HG02623 (cell line): ENCODE measurements at regions not wholly inside any gene's neighbourhood (a gene's known extent, or its start where the extent isn't known, plus 50 kb on each side); places are given as distances from the start of the nearest gene placed in this dataset.
A peak's percentile ranks its signal among the peaks of the same experiment; 100 is the strongest.

Experiments used
- ATAC-seq: cut with Tn5 transposase; IDR thresholded peaks from one replicate; pipeline ENCODE4 v1.9.1; 2021; ENCODE audit warnings: moderate library complexity; ENCODE audit not compliant: unreplicated experiment

DNA sequence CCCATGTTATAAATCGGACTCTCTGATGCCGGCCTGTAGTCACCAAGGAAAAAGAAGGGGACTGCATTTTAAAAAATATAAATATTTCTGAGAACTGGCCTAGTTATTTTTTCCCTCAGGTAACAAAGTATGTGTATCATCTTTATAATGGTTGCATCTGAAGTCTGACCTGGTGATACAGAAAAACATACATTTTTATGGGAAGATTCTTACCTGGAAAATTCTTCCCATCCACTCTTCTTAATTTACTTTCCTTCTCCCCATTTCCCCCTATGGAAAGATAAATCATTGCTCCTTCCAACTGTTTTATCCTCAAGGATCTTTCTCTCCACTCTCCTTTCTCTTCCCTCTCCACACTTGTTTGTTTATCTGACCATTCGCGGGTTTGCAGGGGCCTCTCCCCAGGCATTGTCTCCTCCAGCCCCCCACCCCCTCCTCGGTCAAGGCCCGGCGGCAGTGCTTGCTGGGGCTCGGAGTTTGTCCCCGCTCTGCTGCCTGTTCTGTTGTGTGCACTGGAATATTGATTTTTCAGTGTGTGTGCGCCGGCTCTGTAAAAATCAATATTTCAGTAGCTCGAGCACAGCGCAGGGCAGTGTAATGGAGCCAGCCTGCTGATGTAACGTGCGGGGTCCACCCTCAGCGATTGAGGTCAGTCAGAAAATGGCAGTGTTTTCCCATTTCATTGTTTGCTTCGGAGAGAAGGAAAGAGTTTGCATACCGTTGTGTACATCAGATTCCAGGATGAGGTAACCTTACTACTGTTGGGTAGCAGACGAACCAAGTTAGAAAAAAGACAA is 199.5 kb upstream of the NFE2L3 start:
- ATAC-seq = no peak

DNA sequence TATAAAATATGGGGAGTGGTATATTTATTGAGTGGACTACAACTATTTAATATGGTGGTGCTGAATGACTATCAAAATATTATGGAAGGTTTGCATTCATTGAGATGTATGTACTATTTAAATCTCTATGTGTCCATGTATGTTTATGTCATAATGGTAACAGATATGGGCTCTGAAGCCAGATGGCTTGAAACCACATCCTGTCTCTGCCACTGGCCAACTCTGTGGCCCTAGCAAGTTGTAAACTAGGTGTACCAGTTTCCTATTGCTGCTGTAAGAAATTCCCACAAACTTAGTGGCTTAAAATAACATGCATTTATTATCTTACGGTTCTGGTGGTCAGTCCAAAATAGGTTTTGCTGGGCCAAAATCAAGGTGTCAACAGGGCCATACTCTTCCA is 198.1 kb upstream of the NFE2L3 start:
- no peak for ATAC-seq

- no peak for ATAC-seq
Observed at GRCh38 chr7:25954395-25954794, 197.6 kb upstream of the NFE2L3 start.

- ATAC-seq = no peak
Observed at GRCh38 chr7:25959168-25959734, 192.7 kb upstream of the NFE2L3 start.

DNA sequence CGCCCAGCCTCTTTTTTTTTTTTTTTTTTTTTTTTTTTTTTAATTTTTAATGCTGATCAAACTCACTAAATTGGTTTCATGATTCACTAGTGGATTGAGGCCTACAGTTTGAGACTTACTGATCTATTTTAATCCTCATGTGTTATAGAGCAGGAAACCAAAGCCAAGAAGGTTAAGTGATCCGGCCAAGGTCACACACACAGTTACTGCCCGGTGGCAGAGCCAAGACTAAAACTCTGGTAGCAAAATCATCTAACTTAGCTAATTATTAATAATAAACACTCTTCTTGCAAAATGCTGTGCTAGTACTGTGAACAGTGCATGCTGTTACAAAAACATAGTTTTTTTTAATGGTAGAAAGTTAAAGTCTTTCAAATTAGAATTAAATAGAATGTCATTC is 188.3 kb upstream of the NFE2L3 start:
- no peak for ATAC-seq

GRCh38 chr7:25964483-25964991 is 187.5 kb upstream of the NFE2L3 start:
- ATAC-seq = peak; percentile 29

- ATAC-seq = no peak
Observed at GRCh38 chr7:25965405-25966123, 186.4 kb upstream of the NFE2L3 start.

DNA sequence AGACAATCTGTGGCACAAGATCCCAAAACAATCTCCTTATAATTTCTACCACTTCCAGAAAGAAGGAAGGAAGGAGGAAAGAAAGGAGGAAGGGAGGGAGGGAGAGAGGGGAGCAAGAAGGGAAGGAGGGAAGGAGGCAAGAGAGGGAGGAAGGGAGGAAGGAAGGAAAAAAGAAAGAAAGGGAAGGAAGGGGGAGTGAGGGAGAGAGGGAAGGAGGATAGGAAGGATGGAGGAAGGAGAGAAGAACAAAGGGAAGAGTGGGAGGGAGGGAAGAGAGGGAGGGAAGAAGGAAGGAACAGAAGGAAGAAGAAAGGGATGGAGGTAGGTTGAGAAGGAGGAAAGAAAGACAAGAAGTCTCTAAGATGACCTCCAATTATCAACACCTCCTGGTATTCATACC is 185.5 kb upstream of the NFE2L3 start:
- ATAC-seq = no peak

DNA sequence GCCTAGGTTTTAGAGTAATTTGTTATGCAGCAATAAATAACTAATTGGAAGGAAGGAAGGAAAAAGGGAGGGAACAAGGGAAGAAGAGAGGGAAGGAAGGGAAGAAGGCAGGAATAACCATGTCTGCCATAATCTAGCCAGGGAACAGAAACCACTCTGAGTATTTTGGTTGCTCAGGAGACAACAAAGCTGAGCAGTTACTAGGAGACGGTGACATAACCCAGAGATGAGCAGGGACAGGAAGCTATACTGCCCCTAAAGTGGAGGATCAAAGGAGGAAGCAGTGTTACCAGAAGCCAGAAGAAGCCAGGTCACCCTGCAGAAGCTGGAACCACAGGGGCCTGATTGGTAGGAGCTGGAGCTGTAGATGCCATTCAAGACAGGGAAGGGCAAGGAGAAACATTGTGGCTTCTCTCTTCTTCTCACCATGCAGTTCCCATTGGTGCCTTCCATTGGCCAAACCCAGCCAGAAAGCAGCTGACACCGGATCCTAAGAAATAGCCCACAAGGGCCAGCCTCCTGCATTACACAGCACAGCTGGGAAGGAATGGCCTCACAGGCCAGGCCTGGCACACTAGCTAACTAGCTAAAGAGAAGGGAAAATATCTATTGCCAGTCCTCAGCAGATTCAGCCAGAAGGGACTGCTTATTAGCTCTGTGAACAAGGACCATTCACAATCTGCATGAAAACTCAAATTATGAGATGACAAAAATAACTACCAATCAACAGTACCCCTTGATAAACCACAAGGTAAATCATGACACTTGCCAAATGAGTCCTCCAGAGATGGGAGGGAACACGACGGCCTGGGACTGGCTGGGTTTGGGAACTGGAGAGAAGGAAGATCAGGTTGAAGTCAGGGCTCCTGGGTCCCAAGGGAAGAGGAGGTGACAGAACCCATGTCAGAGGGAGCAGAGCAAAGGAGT is 184.5 kb upstream of the NFE2L3 start:
- peak; percentile 27 for ATAC-seq

- ATAC-seq = peak; percentile 58
Observed at GRCh38 chr7:25968205-25968993, 183.6 kb upstream of the NFE2L3 start.

- ATAC-seq = no peak
Observed at GRCh38 chr7:25970356-25970755, 181.6 kb upstream of the NFE2L3 start.

- ATAC-seq = no peak
Observed at GRCh38 chr7:25970911-25971310, 181.1 kb upstream of the NFE2L3 start.

DNA sequence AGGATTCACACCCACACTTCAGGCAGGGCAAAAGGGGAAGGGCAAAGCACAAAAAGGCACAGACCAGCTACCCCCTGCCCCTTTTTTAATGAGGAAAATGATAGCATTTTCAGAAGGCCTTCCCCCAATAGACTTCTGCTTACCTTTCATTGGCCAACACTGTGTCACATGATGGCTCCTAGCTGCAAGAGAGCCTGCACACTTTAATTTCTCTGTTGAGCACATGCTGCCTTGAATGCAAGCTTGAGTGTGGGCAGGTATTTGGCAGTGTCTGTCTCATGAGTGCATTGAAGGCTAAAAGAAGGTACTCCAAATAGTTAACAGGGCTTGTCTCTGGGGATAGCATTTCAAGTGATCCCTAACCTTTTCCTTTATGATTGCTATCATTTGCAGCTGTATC is 175.4 kb upstream of the NFE2L3 start:
- ATAC-seq = no peak

GRCh38 chr7:25978466-25978865 is 173.5 kb upstream of the NFE2L3 start:
- ATAC-seq = no peak

DNA sequence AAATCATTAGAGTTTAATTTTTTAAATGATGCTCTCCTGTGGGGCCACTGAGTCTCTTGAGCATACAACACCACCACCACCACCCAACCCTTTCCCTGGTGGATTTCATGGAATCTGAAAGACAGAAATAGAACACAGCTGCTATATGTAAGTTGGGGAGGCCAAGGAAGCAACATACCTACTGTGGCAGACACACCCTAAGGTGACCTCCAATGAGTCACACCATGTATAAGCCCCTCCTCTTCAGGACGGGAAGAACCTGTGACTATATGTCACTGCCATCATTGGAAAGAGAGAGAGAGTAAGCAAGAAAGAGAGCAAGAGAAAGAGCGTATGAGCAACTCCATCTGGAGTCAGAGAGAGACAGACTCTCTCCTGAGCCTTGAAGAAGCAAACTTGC is 172.4 kb upstream of the NFE2L3 start:
- ATAC-seq = no peak

DNA sequence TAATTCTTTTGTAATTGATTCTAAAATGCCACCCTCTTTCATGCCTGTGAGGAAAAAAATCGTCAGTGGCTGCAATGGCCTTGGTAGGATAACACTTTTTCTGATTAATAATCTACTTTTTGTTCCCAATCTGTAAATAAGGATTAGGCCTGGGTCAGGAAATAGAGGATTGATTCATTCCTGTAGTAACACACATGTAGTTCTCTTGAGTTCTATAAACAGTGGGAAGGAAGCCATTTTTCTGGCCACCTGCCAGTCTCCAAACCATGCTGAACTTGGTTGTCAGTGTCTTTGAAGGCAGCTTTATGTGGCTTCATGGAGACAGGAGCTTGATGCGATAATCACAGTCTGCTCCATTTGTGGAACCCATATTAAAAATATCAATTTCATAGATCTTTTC is 169.3 kb upstream of the NFE2L3 start:
- no peak for ATAC-seq

GRCh38 chr7:25985196-25985595 is 166.8 kb upstream of the NFE2L3 start:
- ATAC-seq = no peak

- no peak for ATAC-seq
Observed at GRCh38 chr7:25988640-25989039, 163.4 kb upstream of the NFE2L3 start.

- no peak for ATAC-seq
Observed at GRCh38 chr7:25989140-25989705, 162.8 kb upstream of the NFE2L3 start.
